Glutamatergic neuron (in vitro differentiated cells): ENCODE measurements at regions not wholly inside any gene's neighbourhood (a gene's known extent, or its start where the extent isn't known, plus 50 kb on each side); places are given as distances from the start of the nearest gene placed in this dataset.

Experiments used
- DNase-seq: peaks from one replicate; pipeline ENCODE4 v3.0.0; 2022
- H3K27ac Mint-ChIP-seq: one replicate; pipeline ENCODE4 v1.8.0; 2020; ENCODE audit warnings: mild to moderate bottlenecking, mixed read lengths, inconsistent platforms; ENCODE audit not compliant: unreplicated experiment
- H3K27me3 Mint-ChIP-seq: one replicate; pipeline ENCODE4 v1.8.0; 2020; ENCODE audit warnings: mild to moderate bottlenecking, moderate library complexity, mixed read lengths, inconsistent platforms; ENCODE audit not compliant: unreplicated experiment
- H3K36me3 Mint-ChIP-seq: one replicate; pipeline ENCODE4 v1.8.0; 2020; ENCODE audit warnings: mild to moderate bottlenecking, mixed read lengths, inconsistent platforms; ENCODE audit not compliant: unreplicated experiment
- H3K4me1 Mint-ChIP-seq: one replicate; pipeline ENCODE4 v1.8.0; 2020; ENCODE audit warnings: mild to moderate bottlenecking, low read depth, mixed read lengths, inconsistent platforms; ENCODE audit not compliant: unreplicated experiment
- H3K4me3 Mint-ChIP-seq: one replicate; pipeline ENCODE4 v1.8.0; 2020; ENCODE audit warnings: mild to moderate bottlenecking, mixed read lengths, inconsistent platforms; ENCODE audit not compliant: unreplicated experiment
- H3K9me3 Mint-ChIP-seq: one replicate; pipeline ENCODE4 v1.8.0; 2020; ENCODE audit warnings: mild to moderate bottlenecking, moderate library complexity, mixed read lengths, inconsistent platforms; ENCODE audit not compliant: unreplicated experiment
- CTCF ChIP-seq: fragments of 200-600 bp; sonication (generic); IDR thresholded peaks from one replicate; pipeline ENCODE4 v1.5.0; 2021; ENCODE audit not compliant: partially characterized antibody, unreplicated experiment

GRCh38 chr12:126952096-126953007, 1314.6 kb upstream of the TMEM132C start:
- H3K36me3 Mint-ChIP-seq, result no peaks in the 10 kb centered on the region
- no peak overlapping the region for H3K27ac Mint-ChIP-seq
- peaks cover 2% of the 10 kb centered on the region for H3K4me1 Mint-ChIP-seq
- no peak for TF ChIP-seq CTCF
- DNase-seq, result no peak
- peaks cover 4% of the 10 kb centered on the region for H3K9me3 Mint-ChIP-seq
- H3K4me3 Mint-ChIP-seq, result no peak overlapping the region
- no peaks in the 10 kb centered on the region for H3K27me3 Mint-ChIP-seq

- peaks cover 4% of the 10 kb centered on the region for H3K9me3 Mint-ChIP-seq
Observed at GRCh38 chr12:126953365-126953889, 1313.5 kb upstream of the TMEM132C start.

GRCh38 chr12:126960221-126960620, 1306.7 kb upstream of the TMEM132C start:
- no peaks in the 10 kb centered on the region for H3K9me3 Mint-ChIP-seq
- DNase-seq, result no peak
- no peak overlapping the region for H3K4me3 Mint-ChIP-seq
- no peak for TF ChIP-seq CTCF
- no peak overlapping the region for H3K27ac Mint-ChIP-seq
- H3K36me3 Mint-ChIP-seq, result no peaks in the 10 kb centered on the region
- H3K27me3 Mint-ChIP-seq, result no peaks in the 10 kb centered on the region
- H3K4me1 Mint-ChIP-seq, result no peaks in the 10 kb centered on the region

More at GRCh38 chr12:126953365-126953889, 1313.5 kb upstream of the TMEM132C start:
- Mint-ChIP-seq H3K4me1 (peaks cover 2% of the 10 kb centered on the region), H3K27me3 (no peaks in the 10 kb centered on the region), H3K4me3 (no peak overlapping the region), H3K27ac (no peak overlapping the region), H3K36me3 (no peaks in the 10 kb centered on the region)
- TF ChIP-seq CTCF, result no peak
- DNase-seq, result no peak

- no peak overlapping the region for H3K27ac Mint-ChIP-seq
- no peaks in the 10 kb centered on the region for H3K27me3 Mint-ChIP-seq
- H3K9me3 Mint-ChIP-seq, result no peaks in the 10 kb centered on the region
- no peak for TF ChIP-seq CTCF
- DNase-seq, result no peak
- H3K36me3 Mint-ChIP-seq, result no peaks in the 10 kb centered on the region
- H3K4me3 Mint-ChIP-seq, result no peak overlapping the region
- no peaks in the 10 kb centered on the region for H3K4me1 Mint-ChIP-seq
Observed at GRCh38 chr12:126960709-126961108, 1306.3 kb upstream of the TMEM132C start.

GRCh38 chr12:126963825-126964224, 1303.1 kb upstream of the TMEM132C start:
- H3K9me3 Mint-ChIP-seq, result no peaks in the 10 kb centered on the region
- H3K27me3 Mint-ChIP-seq, result no peaks in the 10 kb centered on the region
- H3K4me3 Mint-ChIP-seq, result no peak overlapping the region
- no peak for TF ChIP-seq CTCF
- DNase-seq, result no peak
- H3K4me1 Mint-ChIP-seq, result no peaks in the 10 kb centered on the region
- H3K27ac Mint-ChIP-seq, result no peak overlapping the region
- no peaks in the 10 kb centered on the region for H3K36me3 Mint-ChIP-seq
